ENCODE measurements at regions not wholly inside any gene's neighbourhood (a gene's known extent, or its start where the extent isn't known, plus 50 kb on each side); places are given as distances from the start of the nearest gene placed in this dataset.
"Not testable (repeated sequence)": the region's sequence is repeated elsewhere in the genome, so short reads cannot be mapped to it uniquely, and the experiment has no call there.

- not testable (repeated sequence) for TF ChIP-seq CTCF, POLR2A (IDR thresholded peaks at IDR 0.05)
These were observed 60.4 kb upstream of the RGPD5 start for GRCh38 chr2:109733746-109734145.

Measured in gastroesophageal sphincter (tissue), 3 donors.